H9 (cell line): ENCODE measurements at regions not wholly inside any gene's neighbourhood (a gene's known extent, or its start where the extent isn't known, plus 50 kb on each side); places are given as distances from the start of the nearest gene placed in this dataset.

Source experiments
- DNase-seq: peaks from one replicate; pipeline ENCODE4 v3.0.0-alpha.2; 2017
- H2AFZ ChIP-seq: one replicate; pipeline ENCODE4 v1.6.1; 2013; ENCODE audit warnings: mild to moderate bottlenecking, low read length, control low read depth, moderate library complexity
- H2AK5ac ChIP-seq: 2 replicates; pipeline ENCODE4 v1.6.1; 2013; ENCODE audit warnings: low read length, control low read depth, mixed read lengths; ENCODE audit not compliant: insufficient read length
- H2BK120ac ChIP-seq: one replicate; pipeline ENCODE4 v1.6.1; 2013; ENCODE audit warnings: low read depth, mild to moderate bottlenecking, low read length, control low read depth, inconsistent platforms; ENCODE audit not compliant: poor library complexity, severe bottlenecking
- H2BK12ac ChIP-seq: 2 replicates; pipeline ENCODE4 v1.6.1; 2013; ENCODE audit warnings: low read length, control low read depth, mixed read lengths, low read depth; ENCODE audit not compliant: insufficient read length
- H2BK15ac ChIP-seq: 2 replicates; pipeline ENCODE4 v1.6.1; 2013; ENCODE audit warnings: low read depth, low read length, control low read depth
- H2BK20ac ChIP-seq: one replicate; pipeline ENCODE4 v1.6.1; 2013; ENCODE audit warnings: low read depth, mild to moderate bottlenecking, low read length, control low read depth, inconsistent platforms; ENCODE audit not compliant: poor library complexity, severe bottlenecking
- H2BK5ac ChIP-seq: 2 replicates; pipeline ENCODE4 v1.6.1; 2013; ENCODE audit warnings: low read length, control low read depth, mixed read lengths; ENCODE audit not compliant: insufficient read length
- H3K14ac ChIP-seq: 2 replicates; pipeline ENCODE4 v1.6.1; 2013; ENCODE audit warnings: low read length, control low read depth; ENCODE audit not compliant: insufficient read depth
- H3K18ac ChIP-seq: 2 replicates; pipeline ENCODE4 v1.6.1; 2013; ENCODE audit warnings: low read depth, mild to moderate bottlenecking, mixed read lengths, low read length, control low read depth; ENCODE audit not compliant: insufficient read length
- H3K23ac ChIP-seq: 2 replicates; pipeline ENCODE4 v1.6.1; 2013; ENCODE audit warnings: low read length, control low read depth, mixed read lengths, low read depth; ENCODE audit not compliant: insufficient read length
- H3K23me2 ChIP-seq: 2 replicates; pipeline ENCODE4 v1.6.1; 2013; ENCODE audit warnings: low read depth, mild to moderate bottlenecking, mixed read lengths, low read length, control low read depth; ENCODE audit not compliant: insufficient read length, poor library complexity, severe bottlenecking
- H3K27ac ChIP-seq: 2 replicates; pipeline ENCODE4 v1.5.1; 2013; ENCODE audit warnings: low read length, control low read depth, mixed read lengths, low read depth; ENCODE audit not compliant: insufficient read length
- H3K27me3 ChIP-seq: 2 replicates; pipeline ENCODE4 v1.6.1; 2013; ENCODE audit warnings: low read length, control low read depth, inconsistent platforms; ENCODE audit not compliant: insufficient read depth
- H3K4ac ChIP-seq: 2 replicates; pipeline ENCODE4 v1.6.1; 2013; ENCODE audit warnings: low read depth, mild to moderate bottlenecking, control low read depth, inconsistent platforms, low read length, moderate library complexity
- H3K4me1 ChIP-seq: 2 replicates; pipeline ENCODE4 v1.6.1; 2013; ENCODE audit warnings: low read length, control low read depth, inconsistent platforms; ENCODE audit not compliant: insufficient read depth
- H3K4me2 ChIP-seq: 2 replicates; pipeline ENCODE4 v1.6.1; 2013; ENCODE audit warnings: low read length, control low read depth, mixed read lengths; ENCODE audit not compliant: insufficient read length, insufficient read depth
- H3K56ac ChIP-seq: 2 replicates; pipeline ENCODE4 v1.6.1; 2013; ENCODE audit warnings: low read depth, mild to moderate bottlenecking, mixed read lengths, low read length, control low read depth; ENCODE audit not compliant: insufficient read length
- H3K79me1 ChIP-seq: 2 replicates; pipeline ENCODE4 v1.6.1; 2013; ENCODE audit warnings: low read depth, mild to moderate bottlenecking, moderate library complexity, low read length, control low read depth, inconsistent platforms; ENCODE audit not compliant: insufficient read depth, poor library complexity, severe bottlenecking
- H3K79me2 ChIP-seq: 2 replicates; pipeline ENCODE4 v1.6.1; 2013; ENCODE audit warnings: low read length, control low read depth, inconsistent platforms; ENCODE audit not compliant: insufficient read depth
- H3K9ac ChIP-seq: 2 replicates; pipeline ENCODE4 v1.6.1; 2013; ENCODE audit warnings: low read length, control low read depth, mixed read lengths; ENCODE audit not compliant: insufficient read length; ENCODE audit errors: extremely low read depth
- H3K9me3 ChIP-seq: one replicate; pipeline ENCODE4 v1.6.1; 2013; ENCODE audit warnings: low read depth, low read length, inconsistent platforms; ENCODE audit not compliant: control insufficient read depth
- H3T11ph ChIP-seq: one replicate; pipeline ENCODE4 v1.6.1; 2013; ENCODE audit warnings: mild to moderate bottlenecking, low read length, control low read depth, inconsistent platforms
- H4K20me1 ChIP-seq: one replicate; pipeline ENCODE4 v1.6.1; 2013; ENCODE audit not compliant: control insufficient read depth, insufficient read length, insufficient read depth
- H4K5ac ChIP-seq: 2 replicates; pipeline ENCODE4 v1.6.1; 2013; ENCODE audit warnings: low read depth, mild to moderate bottlenecking, mixed read lengths, low read length, control low read depth; ENCODE audit not compliant: insufficient read length
- H4K8ac ChIP-seq: replicated peaks from 2 replicates; pipeline ENCODE4 v1.6.1; 2013; ENCODE audit warnings: low read length, control low read depth, mixed read lengths, low read depth; ENCODE audit not compliant: insufficient read length
- H4K91ac ChIP-seq: 2 replicates; pipeline ENCODE4 v1.6.1; 2013; ENCODE audit warnings: low read depth, mild to moderate bottlenecking, moderate library complexity, mixed read lengths, low read length, control low read depth; ENCODE audit not compliant: insufficient read length
- H3K27ac Mint-ChIP-seq, 3 experiments: 2 replicates in 2 of 3; 3 replicates in 1 of 3; pipeline ENCODE4 v1.8.0; 2020 to 2021; ENCODE audit warnings: mixed read lengths in 3 of 3, mild to moderate bottlenecking in 1 of 3, moderate library complexity in 1 of 3
- H3K27me3 Mint-ChIP-seq: 2 replicates; pipeline ENCODE4 v1.8.0; 2021; ENCODE audit warnings: low read depth, mild to moderate bottlenecking, moderate library complexity, mixed read lengths
- H3K36me3 Mint-ChIP-seq, 3 experiments: 2 replicates in 2 of 3; 3 replicates in 1 of 3; pipeline ENCODE4 v1.8.0; 2020 to 2021; ENCODE audit warnings: low read depth in 3 of 3, mixed read lengths in 3 of 3; ENCODE audit not compliant: insufficient read depth in 1 of 3
- H3K4me1 Mint-ChIP-seq, 2 experiments: 2 replicates each; pipeline ENCODE4 v1.8.0; 2020; ENCODE audit warnings: mixed read lengths in 2 of 2
- H3K4me3 Mint-ChIP-seq, 2 experiments: 2 replicates in 1 of 2; 3 replicates in 1 of 2; pipeline ENCODE4 v1.8.0; 2020 to 2021; ENCODE audit warnings: mild to moderate bottlenecking in 2 of 2, mixed read lengths in 2 of 2, moderate library complexity in 1 of 2
- H3K9me3 Mint-ChIP-seq, 2 experiments: 2 replicates in 1 of 2; 3 replicates in 1 of 2; pipeline ENCODE4 v1.8.0; 2020; ENCODE audit warnings: mild to moderate bottlenecking in 2 of 2, mixed read lengths in 2 of 2, moderate library complexity in 1 of 2
- WGBS: extraction: QIAGEN DNeasy Blood & Tissue Kit; methylation state at CpG from one replicate; pipeline ENCODE4 v1.1.7; 2013; ENCODE audit warnings: missing lambda C conversion rate, low lambda C conversion rate, mixed read lengths; ENCODE audit not compliant: insufficient read length; ENCODE audit errors: extremely low coverage; 5-methylcytosine and 5-hydroxymethylcytosine counted together
- TF ChIP-seq, protein P1 (sequence below): fragments of 200-600 bp; sonication (generic); conservative IDR thresholded peaks from 3 replicates; pipeline ENCODE4 v1.8.0; 2021; ENCODE audit warnings: antibody characterized with exemption, mild to moderate bottlenecking

DNA sequence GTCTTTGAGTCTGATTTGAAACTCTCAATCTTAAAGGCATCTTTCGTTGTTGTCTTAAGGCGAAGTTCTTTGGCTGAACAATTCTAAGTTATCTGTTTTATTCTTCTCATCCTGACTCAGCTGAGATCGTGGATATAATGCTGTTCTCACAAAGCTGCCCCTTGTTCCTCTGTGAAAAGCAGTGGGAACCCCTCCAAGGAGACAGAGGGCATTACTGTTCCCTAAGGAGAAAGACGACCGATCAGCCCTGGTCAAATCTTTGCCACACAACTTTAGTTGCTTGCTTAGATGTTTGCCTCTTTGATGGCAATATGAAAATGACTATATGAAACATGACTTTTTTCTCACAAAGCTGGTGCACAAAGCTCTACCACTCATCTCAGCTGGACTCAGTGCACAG, 1016.7 kb downstream of the REEP3 start:
- Histone ChIP-seq H3K4me2 (no peak overlapping the region), H4K91ac (no peak overlapping the region), H2AFZ (no peak overlapping the region), H3K79me2 (no peaks in the 10 kb centered on the region), H2BK12ac (no peak overlapping the region), H3K9me3 (no peaks in the 10 kb centered on the region), H3K27ac (no peak overlapping the region), H3K79me1 (no peaks in the 10 kb centered on the region), H3K23ac (no peak overlapping the region), H2BK5ac (no peak overlapping the region), H3K56ac (no peak overlapping the region), H2AK5ac (no peak overlapping the region), H4K5ac (peak overlapping the region; percentile 53), H3T11ph (no peak overlapping the region), H4K20me1 (peaks cover 4% of the 10 kb centered on the region), H2BK20ac (no peak overlapping the region), H4K8ac (no peak overlapping the region), H3K23me2 (no peaks in the 10 kb centered on the region), H3K4ac (no peak overlapping the region), H3K14ac (no peak overlapping the region), H3K18ac (no peak overlapping the region), H3K27me3 (no peaks in the 10 kb centered on the region), H3K9ac (no peak overlapping the region), H2BK120ac (no peak overlapping the region), H2BK15ac (no peak overlapping the region), H3K4me1 (no peaks in the 10 kb centered on the region)
- no peak for DNase-seq
- Mint-ChIP-seq H3K9me3 (no peaks in the 10 kb centered on the region), H3K27ac (no peak overlapping the region), H3K36me3 (no peaks in the 10 kb centered on the region), H3K27me3 (no peaks in the 10 kb centered on the region), H3K4me1 (no peaks in the 10 kb centered on the region), H3K4me3 (no peak overlapping the region)
- TF ChIP-seq, protein P1, sequence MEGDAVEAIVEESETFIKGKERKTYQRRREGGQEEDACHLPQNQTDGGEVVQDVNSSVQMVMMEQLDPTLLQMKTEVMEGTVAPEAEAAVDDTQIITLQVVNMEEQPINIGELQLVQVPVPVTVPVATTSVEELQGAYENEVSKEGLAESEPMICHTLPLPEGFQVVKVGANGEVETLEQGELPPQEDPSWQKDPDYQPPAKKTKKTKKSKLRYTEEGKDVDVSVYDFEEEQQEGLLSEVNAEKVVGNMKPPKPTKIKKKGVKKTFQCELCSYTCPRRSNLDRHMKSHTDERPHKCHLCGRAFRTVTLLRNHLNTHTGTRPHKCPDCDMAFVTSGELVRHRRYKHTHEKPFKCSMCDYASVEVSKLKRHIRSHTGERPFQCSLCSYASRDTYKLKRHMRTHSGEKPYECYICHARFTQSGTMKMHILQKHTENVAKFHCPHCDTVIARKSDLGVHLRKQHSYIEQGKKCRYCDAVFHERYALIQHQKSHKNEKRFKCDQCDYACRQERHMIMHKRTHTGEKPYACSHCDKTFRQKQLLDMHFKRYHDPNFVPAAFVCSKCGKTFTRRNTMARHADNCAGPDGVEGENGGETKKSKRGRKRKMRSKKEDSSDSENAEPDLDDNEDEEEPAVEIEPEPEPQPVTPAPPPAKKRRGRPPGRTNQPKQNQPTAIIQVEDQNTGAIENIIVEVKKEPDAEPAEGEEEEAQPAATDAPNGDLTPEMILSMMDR, result no peak
- no CpG with 5 or more reads among the region's 5 CpGs for WGBS
